HepG2 (cell line): ENCODE measurements at regions not wholly inside any gene's neighbourhood (a gene's known extent, or its start where the extent isn't known, plus 50 kb on each side); places are given as distances from the start of the nearest gene placed in this dataset.

Experiments
- ATAC-seq: fragments of 200-7000 bp; cut with Tn5 transposase; 3 replicates; pipeline ENCODE4 v1.9.1; 2020; ENCODE audit warnings: mild to moderate bottlenecking, moderate library complexity
- BruUV-seq: library from RNA; stranded (reverse); fragments of 400-500 nt; replicated peaks from 2 replicates; lab custom pipeline; 2021; lab: Mats Ljungman, UMichigan
- CTCF ChIA-PET: fragments of 300-600 bp; formaldehyde crosslinking; extraction: SDS; loops from one replicate; lab custom pipeline; 2021; ENCODE audit warnings: low total read pairs, inconsistent platforms, low intra/inter-chr PET ratio; lab: Yijun Ruan, JAX
- POLR2A ChIA-PET: fragments of 350-600 bp; sonication (Branson Sonifier 250); formaldehyde crosslinking; loops from one replicate; lab custom pipeline; 2020; ENCODE audit warnings: antibody characterized with exemption, inconsistent platforms; lab: Yijun Ruan, JAX
- DNase-seq: peaks from one replicate; pipeline ENCODE4 v3.0.0-alpha.2; 2015; ENCODE audit warnings: low spot score
- FAIRE-seq: peaks from 3 replicates; lab custom pipeline; 2011; peaks lifted over from hg19 to GRCh38; lab: Jason Lieb, UNC
- H2AFZ ChIP-seq: one replicate; pipeline ENCODE4 v1.6.1; 2011; ENCODE audit warnings: low read length, inconsistent platforms
- H3K27ac ChIP-seq: fragments of 300-600 bp; 3 replicates; pipeline ENCODE4 v1.8.0; 2011; ENCODE audit warnings: mixed run types, mild to moderate bottlenecking, mixed read lengths, low read length, inconsistent platforms; ENCODE audit not compliant: insufficient read depth; ENCODE audit errors: extremely low read length
- H3K27me3 ChIP-seq, 2 experiments: fragments of 200-600 bp in 1 of 2; 2 replicates in 1 of 2; 3 replicates in 1 of 2; pipeline versions ENCODE4 v1.6.0 to v1.8.0; 2011; ENCODE audit warnings: low read length in 2 of 2, mild to moderate bottlenecking in 2 of 2, moderate library complexity in 2 of 2, inconsistent platforms in 1 of 2; ENCODE audit not compliant: insufficient read depth in 2 of 2, control insufficient read depth in 1 of 2
- H3K36me3 ChIP-seq, 2 experiments: fragments of 200-600 bp in 1 of 2; replicated peaks in 1 of 2; 2 replicates in 1 of 2; 3 replicates in 1 of 2; pipeline versions ENCODE4 v1.5.1 to v1.8.0; 2011; ENCODE audit warnings: low read length in 2 of 2, inconsistent platforms in 1 of 2; ENCODE audit not compliant: insufficient read depth in 2 of 2, control insufficient read depth in 1 of 2
- H3K4me1 ChIP-seq: 2 replicates; pipeline ENCODE4 v1.5.1; 2012; ENCODE audit warnings: low read length, inconsistent platforms; ENCODE audit not compliant: insufficient read depth
- H3K4me2 ChIP-seq: 2 replicates; pipeline ENCODE4 v1.6.0; 2011; ENCODE audit warnings: low read depth, low read length, inconsistent platforms
- H3K4me3 ChIP-seq, 3 experiments: fragments of 200-600 bp in 1 of 3; sonication (generic), shearing (Covaris generic) in 1 of 3; replicated peaks in 1 of 3; 2 replicates each; pipeline ENCODE4 v1.5.1; 2011 to 2016; ENCODE audit warnings: low read length in 3 of 3, inconsistent platforms in 2 of 3, low read depth in 2 of 3, mild to moderate bottlenecking in 2 of 3, control low read depth in 1 of 3, mixed read lengths in 1 of 3; ENCODE audit not compliant: insufficient read depth in 1 of 3
- H3K79me2 ChIP-seq: one replicate; pipeline ENCODE4 v1.6.1; 2011; ENCODE audit warnings: low read length, inconsistent platforms; ENCODE audit not compliant: insufficient read depth
- H3K9ac ChIP-seq: 2 replicates; pipeline ENCODE4 v1.6.0; 2011; ENCODE audit warnings: mild to moderate bottlenecking, low read depth, low read length, inconsistent platforms; ENCODE audit not compliant: insufficient read depth
- H3K9me3 ChIP-seq: 2 replicates; pipeline ENCODE4 v1.5.1; 2012; ENCODE audit warnings: mild to moderate bottlenecking, low read length
- H4K20me1 ChIP-seq: 2 replicates; pipeline ENCODE4 v1.6.0; 2011; ENCODE audit warnings: inconsistent platforms, mild to moderate bottlenecking, low read length, moderate library complexity; ENCODE audit not compliant: insufficient read depth
- NRL ChIP-seq: sonication (generic); formaldehyde crosslinking; IDR thresholded peaks from 2 replicates; pipeline ENCODE4 v1.5.0; 2020; ENCODE audit warnings: missing genetic modification reagents, mild to moderate bottlenecking, moderate library complexity, borderline replicate concordance
- SRSF4 ChIP-seq: fragments of 200-400 bp; formaldehyde crosslinking; IDR thresholded peaks from one replicate; pipeline ENCODE4 v1.6.1; 2018; ENCODE audit warnings: mild to moderate bottlenecking, low read depth, low read length, moderate library complexity; ENCODE audit not compliant: poor library complexity, severe bottlenecking
- SSRP1 ChIP-seq: IDR thresholded peaks from 2 replicates; pipeline ENCODE4 v1.6.1; 2016; ENCODE audit warnings: control low read depth
- ZNF383 ChIP-seq: sonication (generic); formaldehyde crosslinking; IDR thresholded peaks from 2 replicates; pipeline ENCODE4 v1.4.0; 2020; ENCODE audit warnings: missing genetic modification reagents, mild to moderate bottlenecking, borderline replicate concordance
- ZNF446 ChIP-seq: sonication (generic); formaldehyde crosslinking; IDR thresholded peaks from 2 replicates; pipeline ENCODE4 v1.5.0; 2020; ENCODE audit warnings: mild to moderate bottlenecking, missing genetic modification reagents
- ZNF549 ChIP-seq: sonication (generic); formaldehyde crosslinking; IDR thresholded peaks from 2 replicates; pipeline ENCODE4 v1.5.0; 2020; ENCODE audit warnings: missing genetic modification reagents
- ZNF570 ChIP-seq: sonication (generic); formaldehyde crosslinking; IDR thresholded peaks from 2 replicates; pipeline ENCODE4 v1.4.0; 2020; ENCODE audit warnings: mild to moderate bottlenecking, missing genetic modification reagents, borderline replicate concordance
- ZNF605 ChIP-seq: sonication (generic); formaldehyde crosslinking; IDR thresholded peaks from 2 replicates; pipeline ENCODE4 v1.8.0; 2022; ENCODE audit warnings: mild to moderate bottlenecking, missing genetic modification reagents
- in situ Hi-C: cut with HindIII; loops from 2 replicates; pipeline ENCODE4 v1.10.0; 2017; ENCODE audit warnings: low pct_unique_long_range_greater_than_20kb; ENCODE audit not compliant: extremely low pct_ligation_motif_present
- intact Hi-C: fragments of 100-400 bp; cut with micrococcal nuclease; formaldehyde crosslinking; loops from one replicate; pipeline ENCODE4 v1.10.0; 2022; ENCODE audit not compliant: unreplicated experiment
- TF ChIP-seq, protein P1 (sequence below): sonication (generic); formaldehyde crosslinking; IDR thresholded peaks from 2 replicates; pipeline ENCODE4 v1.4.0; 2020; ENCODE audit warnings: missing genetic modification reagents, borderline replicate concordance
- TF ChIP-seq, protein P2 (sequence below): sonication (generic); formaldehyde crosslinking; IDR thresholded peaks from 2 replicates; pipeline ENCODE4 v1.5.0; 2020; ENCODE audit warnings: mild to moderate bottlenecking, missing genetic modification reagents, borderline replicate concordance
- TF ChIP-seq, protein P3 (sequence below): fragments of 450-650 bp; IDR thresholded peaks from 2 replicates; pipeline ENCODE4 v1.6.1; 2017

DNA sequence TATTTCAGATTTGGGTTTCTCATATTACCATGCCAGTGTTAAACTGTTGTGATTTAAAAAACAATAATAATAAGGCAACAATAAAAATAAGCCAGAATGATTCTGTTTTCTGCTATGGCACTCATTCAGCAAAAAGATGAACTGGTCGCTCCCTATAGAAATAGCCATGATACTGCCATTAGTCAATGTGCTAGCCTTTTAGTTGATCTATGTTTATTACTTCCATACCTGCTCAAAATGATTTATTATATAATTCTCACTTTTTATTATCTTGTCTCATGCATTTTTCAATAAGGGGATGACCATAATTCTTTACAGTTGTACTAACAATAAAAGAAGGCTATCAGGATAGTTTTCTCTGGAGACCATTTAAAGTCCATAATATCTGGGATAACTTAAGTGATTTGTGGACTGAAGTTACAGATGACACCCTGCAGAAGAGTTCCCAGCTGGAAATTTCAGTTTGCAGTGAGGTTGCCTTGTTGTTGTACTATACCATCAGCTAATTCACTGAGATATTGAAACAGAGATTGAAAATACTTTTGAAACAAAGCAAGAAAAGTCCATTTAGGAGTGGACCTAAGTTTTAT is 334.3 kb downstream of the GABRB2 start (continued):
- TF ChIP-seq, protein P1, sequence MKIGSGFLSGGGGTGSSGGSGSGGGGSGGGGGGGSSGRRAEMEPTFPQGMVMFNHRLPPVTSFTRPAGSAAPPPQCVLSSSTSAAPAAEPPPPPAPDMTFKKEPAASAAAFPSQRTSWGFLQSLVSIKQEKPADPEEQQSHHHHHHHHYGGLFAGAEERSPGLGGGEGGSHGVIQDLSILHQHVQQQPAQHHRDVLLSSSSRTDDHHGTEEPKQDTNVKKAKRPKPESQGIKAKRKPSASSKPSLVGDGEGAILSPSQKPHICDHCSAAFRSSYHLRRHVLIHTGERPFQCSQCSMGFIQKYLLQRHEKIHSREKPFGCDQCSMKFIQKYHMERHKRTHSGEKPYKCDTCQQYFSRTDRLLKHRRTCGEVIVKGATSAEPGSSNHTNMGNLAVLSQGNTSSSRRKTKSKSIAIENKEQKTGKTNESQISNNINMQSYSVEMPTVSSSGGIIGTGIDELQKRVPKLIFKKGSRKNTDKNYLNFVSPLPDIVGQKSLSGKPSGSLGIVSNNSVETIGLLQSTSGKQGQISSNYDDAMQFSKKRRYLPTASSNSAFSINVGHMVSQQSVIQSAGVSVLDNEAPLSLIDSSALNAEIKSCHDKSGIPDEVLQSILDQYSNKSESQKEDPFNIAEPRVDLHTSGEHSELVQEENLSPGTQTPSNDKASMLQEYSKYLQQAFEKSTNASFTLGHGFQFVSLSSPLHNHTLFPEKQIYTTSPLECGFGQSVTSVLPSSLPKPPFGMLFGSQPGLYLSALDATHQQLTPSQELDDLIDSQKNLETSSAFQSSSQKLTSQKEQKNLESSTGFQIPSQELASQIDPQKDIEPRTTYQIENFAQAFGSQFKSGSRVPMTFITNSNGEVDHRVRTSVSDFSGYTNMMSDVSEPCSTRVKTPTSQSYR: no peak
- TF ChIP-seq, all 625 proteins: peak for 0

DNA sequence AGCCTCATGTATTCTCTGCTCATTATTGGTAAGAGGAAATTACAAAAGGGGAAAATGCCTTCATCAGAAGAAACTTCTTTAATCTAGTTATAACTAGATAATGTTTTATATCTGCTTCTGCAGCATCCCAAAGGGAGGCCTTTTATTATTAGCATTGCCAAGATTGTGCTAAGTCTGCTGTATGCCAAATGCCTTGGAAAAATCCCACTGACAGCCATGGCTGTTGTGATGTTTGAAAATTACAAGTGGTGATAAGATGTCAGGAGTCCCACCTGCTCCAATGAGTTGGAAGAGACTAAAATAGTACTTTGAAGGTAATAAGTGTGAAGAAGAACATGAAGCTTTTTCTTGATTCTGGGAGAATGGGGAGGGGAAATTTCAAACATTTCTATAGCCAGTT is 345.0 kb downstream of the GABRB2 start:
- DNase-seq (no peak), ATAC-seq (no peak), FAIRE-seq (no peak)
- Histone ChIP-seq H3K79me2 (no peaks in the 10 kb centered on the region), H3K36me3 (no peaks in the 10 kb centered on the region), H3K4me1 (no peaks in the 10 kb centered on the region), H3K9me3 (peaks cover 29% of the 10 kb centered on the region; the same call in 1 of the 2 replicates), H3K4me3 (no peak overlapping the region), H3K27ac (no peak overlapping the region), H4K20me1 (no peaks in the 10 kb centered on the region), H2AFZ (no peak overlapping the region), H3K9ac (no peak overlapping the region), H3K4me2 (no peak overlapping the region), H3K27me3 (no peaks in the 10 kb centered on the region)
- intact Hi-C loops: no loop called here
- CTCF ChIA-PET: no interaction called here
- no TSS peak for BruUV-seq
- in situ Hi-C loops: no loop called here
- POLR2A ChIA-PET: no interaction called here
- TF ChIP-seq, protein P2, sequence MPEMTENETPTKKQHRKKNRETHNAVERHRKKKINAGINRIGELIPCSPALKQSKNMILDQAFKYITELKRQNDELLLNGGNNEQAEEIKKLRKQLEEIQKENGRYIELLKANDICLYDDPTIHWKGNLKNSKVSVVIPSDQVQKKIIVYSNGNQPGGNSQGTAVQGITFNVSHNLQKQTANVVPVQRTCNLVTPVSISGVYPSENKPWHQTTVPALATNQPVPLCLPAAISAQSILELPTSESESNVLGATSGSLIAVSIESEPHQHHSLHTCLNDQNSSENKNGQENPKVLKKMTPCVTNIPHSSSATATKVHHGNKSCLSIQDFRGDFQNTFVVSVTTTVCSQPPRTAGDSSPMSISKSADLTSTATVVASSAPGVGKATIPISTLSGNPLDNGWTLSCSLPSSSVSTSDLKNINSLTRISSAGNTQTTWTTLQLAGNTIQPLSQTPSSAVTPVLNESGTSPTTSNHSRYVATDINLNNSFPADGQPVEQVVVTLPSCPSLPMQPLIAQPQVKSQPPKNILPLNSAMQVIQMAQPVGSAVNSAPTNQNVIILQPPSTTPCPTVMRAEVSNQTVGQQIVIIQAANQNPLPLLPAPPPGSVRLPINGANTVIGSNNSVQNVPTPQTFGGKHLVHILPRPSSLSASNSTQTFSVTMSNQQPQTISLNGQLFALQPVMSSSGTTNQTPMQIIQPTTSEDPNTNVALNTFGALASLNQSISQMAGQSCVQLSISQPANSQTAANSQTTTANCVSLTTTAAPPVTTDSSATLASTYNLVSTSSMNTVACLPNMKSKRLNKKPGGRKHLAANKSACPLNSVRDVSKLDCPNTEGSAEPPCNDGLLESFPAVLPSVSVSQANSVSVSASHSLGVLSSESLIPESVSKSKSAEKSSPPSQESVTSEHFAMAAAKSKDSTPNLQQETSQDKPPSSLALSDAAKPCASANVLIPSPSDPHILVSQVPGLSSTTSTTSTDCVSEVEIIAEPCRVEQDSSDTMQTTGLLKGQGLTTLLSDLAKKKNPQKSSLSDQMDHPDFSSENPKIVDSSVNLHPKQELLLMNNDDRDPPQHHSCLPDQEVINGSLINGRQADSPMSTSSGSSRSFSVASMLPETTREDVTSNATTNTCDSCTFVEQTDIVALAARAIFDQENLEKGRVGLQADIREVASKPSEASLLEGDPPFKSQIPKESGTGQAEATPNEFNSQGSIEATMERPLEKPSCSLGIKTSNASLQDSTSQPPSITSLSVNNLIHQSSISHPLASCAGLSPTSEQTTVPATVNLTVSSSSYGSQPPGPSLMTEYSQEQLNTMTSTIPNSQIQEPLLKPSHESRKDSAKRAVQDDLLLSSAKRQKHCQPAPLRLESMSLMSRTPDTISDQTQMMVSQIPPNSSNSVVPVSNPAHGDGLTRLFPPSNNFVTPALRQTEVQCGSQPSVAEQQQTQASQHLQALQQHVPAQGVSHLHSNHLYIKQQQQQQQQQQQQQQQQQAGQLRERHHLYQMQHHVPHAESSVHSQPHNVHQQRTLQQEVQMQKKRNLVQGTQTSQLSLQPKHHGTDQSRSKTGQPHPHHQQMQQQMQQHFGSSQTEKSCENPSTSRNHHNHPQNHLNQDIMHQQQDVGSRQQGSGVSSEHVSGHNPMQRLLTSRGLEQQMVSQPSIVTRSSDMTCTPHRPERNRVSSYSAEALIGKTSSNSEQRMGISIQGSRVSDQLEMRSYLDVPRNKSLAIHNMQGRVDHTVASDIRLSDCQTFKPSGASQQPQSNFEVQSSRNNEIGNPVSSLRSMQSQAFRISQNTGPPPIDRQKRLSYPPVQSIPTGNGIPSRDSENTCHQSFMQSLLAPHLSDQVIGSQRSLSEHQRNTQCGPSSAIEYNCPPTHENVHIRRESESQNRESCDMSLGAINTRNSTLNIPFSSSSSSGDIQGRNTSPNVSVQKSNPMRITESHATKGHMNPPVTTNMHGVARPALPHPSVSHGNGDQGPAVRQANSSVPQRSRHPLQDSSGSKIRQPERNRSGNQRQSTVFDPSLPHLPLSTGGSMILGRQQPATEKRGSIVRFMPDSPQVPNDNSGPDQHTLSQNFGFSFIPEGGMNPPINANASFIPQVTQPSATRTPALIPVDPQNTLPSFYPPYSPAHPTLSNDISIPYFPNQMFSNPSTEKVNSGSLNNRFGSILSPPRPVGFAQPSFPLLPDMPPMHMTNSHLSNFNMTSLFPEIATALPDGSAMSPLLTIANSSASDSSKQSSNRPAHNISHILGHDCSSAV (CRISPR knock-in tag): no peak
- TF ChIP-seq NRL: no peak
- no peak for TF ChIP-seq SRSF4
- no peak for TF ChIP-seq ZNF605 (CRISPR knock-in tag)
- TF ChIP-seq, protein P3, sequence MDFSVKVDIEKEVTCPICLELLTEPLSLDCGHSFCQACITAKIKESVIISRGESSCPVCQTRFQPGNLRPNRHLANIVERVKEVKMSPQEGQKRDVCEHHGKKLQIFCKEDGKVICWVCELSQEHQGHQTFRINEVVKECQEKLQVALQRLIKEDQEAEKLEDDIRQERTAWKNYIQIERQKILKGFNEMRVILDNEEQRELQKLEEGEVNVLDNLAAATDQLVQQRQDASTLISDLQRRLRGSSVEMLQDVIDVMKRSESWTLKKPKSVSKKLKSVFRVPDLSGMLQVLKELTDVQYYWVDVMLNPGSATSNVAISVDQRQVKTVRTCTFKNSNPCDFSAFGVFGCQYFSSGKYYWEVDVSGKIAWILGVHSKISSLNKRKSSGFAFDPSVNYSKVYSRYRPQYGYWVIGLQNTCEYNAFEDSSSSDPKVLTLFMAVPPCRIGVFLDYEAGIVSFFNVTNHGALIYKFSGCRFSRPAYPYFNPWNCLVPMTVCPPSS: no peak
- no peak for TF ChIP-seq ZNF446 (CRISPR knock-in tag)
- no peak for TF ChIP-seq SSRP1 (CRISPR knock-in tag)
- no peak for TF ChIP-seq ZNF549 (CRISPR knock-in tag)
- TF ChIP-seq ZNF383 (CRISPR knock-in tag): no peak
- no peak for TF ChIP-seq ZNF570
